ENCODE measurements at regions not wholly inside any gene's neighbourhood (a gene's known extent, or its start where the extent isn't known, plus 50 kb on each side); places are given as distances from the start of the nearest gene placed in this dataset.
"Not testable (repeated sequence)": the region's sequence is repeated elsewhere in the genome, so short reads cannot be mapped to it uniquely, and the experiment has no call there.

GRCh38 chr6:170192101-170192500 is 98.8 kb downstream of the DLL1 start:
- H3K4me3 ChIP-seq (ENCODE audit: low read length); H3K36me3 ChIP-seq (ENCODE audit: control insufficient read depth, insufficient read depth, low read length); H3K9me3 ChIP-seq (ENCODE audit: control insufficient read depth, insufficient read depth, low read length); H3K4me1 ChIP-seq (ENCODE audit: control insufficient read depth, insufficient read depth, low read length); H3K27me3 ChIP-seq (ENCODE audit: control insufficient read depth, insufficient read depth, low read length); H3K27ac ChIP-seq (ENCODE audit: low read length); DNase-seq (ENCODE audit: low read depth, low spot score): not testable (repeated sequence)
- no CpG with 5 or more reads among the region's 8 CpGs for WGBS (ENCODE audit: insufficient coverage, insufficient read length)

GRCh38 chr6:170190046-170190445 is 100.8 kb downstream of the DLL1 start:
- H3K9me3 ChIP-seq (ENCODE audit: control insufficient read depth, insufficient read depth, low read length), result no peaks in the 10 kb centered on the region
- H3K4me1 ChIP-seq (ENCODE audit: control insufficient read depth, insufficient read depth, low read length), result no peaks in the 10 kb centered on the region
- no peak overlapping the region for H3K4me3 ChIP-seq (ENCODE audit: low read length)
- no CpG with 5 or more reads among the region's 5 CpGs for WGBS (ENCODE audit: insufficient coverage, insufficient read length)
- H3K36me3 ChIP-seq (ENCODE audit: control insufficient read depth, insufficient read depth, low read length), result no peaks in the 10 kb centered on the region; the same call in 1 of the 2 replicates
- no peaks in the 10 kb centered on the region for H3K27me3 ChIP-seq (ENCODE audit: control insufficient read depth, insufficient read depth, low read length)
- no peak for DNase-seq (ENCODE audit: low read depth, low spot score)
- no peak overlapping the region for H3K27ac ChIP-seq (ENCODE audit: low read length)

DNA sequence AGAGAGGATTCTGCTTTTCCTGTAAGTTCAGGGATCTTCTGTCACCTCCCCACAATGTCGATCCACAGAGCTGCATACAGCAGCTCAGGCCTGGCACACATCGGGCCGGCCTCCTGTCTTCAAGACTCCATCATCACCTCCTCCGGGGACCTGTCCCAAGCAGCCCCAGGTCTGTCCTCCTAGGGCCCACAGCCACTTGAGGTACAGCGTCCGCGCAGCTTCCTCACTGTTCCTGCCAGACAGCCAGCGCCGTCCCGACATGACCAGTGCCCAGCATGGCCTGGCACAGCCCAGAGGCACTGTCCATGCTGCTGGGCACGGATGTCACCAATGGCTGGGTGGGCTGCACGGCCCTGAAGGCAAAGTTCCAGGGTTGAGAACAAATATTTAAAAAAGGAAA is 101.6 kb downstream of the DLL1 start:
- H3K36me3 ChIP-seq (ENCODE audit: control insufficient read depth, insufficient read depth, low read length), result no peaks in the 10 kb centered on the region; the same call in 1 of the 2 replicates
- H3K9me3 ChIP-seq (ENCODE audit: control insufficient read depth, insufficient read depth, low read length), result no peaks in the 10 kb centered on the region
- WGBS (ENCODE audit: insufficient coverage, insufficient read length), result no CpG with 5 or more reads among the region's 12 CpGs
- no peak overlapping the region for H3K27ac ChIP-seq (ENCODE audit: low read length)
- H3K4me1 ChIP-seq (ENCODE audit: control insufficient read depth, insufficient read depth, low read length), result no peaks in the 10 kb centered on the region
- no peaks in the 10 kb centered on the region for H3K27me3 ChIP-seq (ENCODE audit: control insufficient read depth, insufficient read depth, low read length)
- DNase-seq (ENCODE audit: low read depth, low spot score), result no peak
- no peak overlapping the region for H3K4me3 ChIP-seq (ENCODE audit: low read length)

GRCh38 chr6:170188571-170189001 is 102.3 kb downstream of the DLL1 start:
- no peak for DNase-seq (ENCODE audit: low read depth, low spot score)
- Histone ChIP-seq H3K9me3 (ENCODE audit: control insufficient read depth, insufficient read depth, low read length) (no peaks in the 10 kb centered on the region), H3K27me3 (ENCODE audit: control insufficient read depth, insufficient read depth, low read length) (no peaks in the 10 kb centered on the region), H3K4me3 (ENCODE audit: low read length) (no peak overlapping the region), H3K27ac (ENCODE audit: low read length) (no peak overlapping the region), H3K4me1 (ENCODE audit: control insufficient read depth, insufficient read depth, low read length) (no peaks in the 10 kb centered on the region), H3K36me3 (ENCODE audit: control insufficient read depth, insufficient read depth, low read length) (no peaks in the 10 kb centered on the region; the same call in 1 of the 2 replicates)
- WGBS (ENCODE audit: insufficient coverage, insufficient read length), result no CpG with 5 or more reads among the region's 6 CpGs

DNA sequence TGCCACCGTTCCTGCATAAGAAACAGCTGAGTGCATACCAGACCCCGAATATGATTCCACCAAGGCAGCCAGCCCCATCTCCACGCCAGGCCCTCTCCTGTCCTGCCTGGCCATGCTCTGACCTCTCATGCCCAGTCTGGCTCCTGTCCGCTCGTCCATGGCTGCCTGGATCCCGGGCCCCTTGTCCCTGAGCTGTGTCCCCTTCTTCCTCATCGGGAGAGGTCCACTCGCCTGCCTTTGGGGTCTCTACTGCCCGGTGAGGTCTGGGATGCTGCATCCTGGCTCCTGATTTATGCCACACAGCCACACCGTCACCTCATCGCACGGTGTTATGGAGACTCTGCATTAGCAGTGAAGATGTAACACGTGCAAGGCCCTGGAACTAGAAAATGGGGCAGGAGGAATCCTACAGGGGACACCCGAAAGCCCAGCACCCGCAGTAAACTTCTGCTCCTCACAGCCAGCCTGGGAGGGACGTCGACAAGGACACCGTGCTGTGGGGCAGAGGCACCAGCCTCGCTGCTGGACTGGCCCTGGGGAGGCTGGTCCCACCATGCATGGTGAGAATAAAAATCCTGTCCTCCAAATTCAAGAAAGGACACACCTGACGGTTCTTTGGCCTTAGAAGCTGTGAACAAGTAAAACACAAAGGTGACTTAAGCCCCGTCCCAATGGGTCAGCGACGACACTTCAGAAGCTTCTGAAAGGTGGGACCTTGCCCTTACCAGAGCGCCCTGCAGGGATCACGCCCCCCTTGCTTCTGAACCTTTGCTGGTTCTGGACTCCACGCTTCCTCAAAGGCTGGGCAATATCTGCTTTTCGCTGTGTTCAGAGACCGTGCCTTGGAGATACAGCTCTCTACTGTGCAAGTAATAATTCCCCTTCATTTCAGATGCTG is 103.0 kb downstream of the DLL1 start:
- Histone ChIP-seq H3K4me3 (ENCODE audit: low read length) (no peak overlapping the region), H3K4me1 (ENCODE audit: control insufficient read depth, insufficient read depth, low read length) (no peaks in the 10 kb centered on the region), H3K36me3 (ENCODE audit: control insufficient read depth, insufficient read depth, low read length) (no peaks in the 10 kb centered on the region; the same call in 1 of the 2 replicates), H3K27me3 (ENCODE audit: control insufficient read depth, insufficient read depth, low read length) (no peaks in the 10 kb centered on the region), H3K9me3 (ENCODE audit: control insufficient read depth, insufficient read depth, low read length) (no peaks in the 10 kb centered on the region), H3K27ac (ENCODE audit: low read length) (no peak overlapping the region)
- no peak for DNase-seq (ENCODE audit: low read depth, low spot score)
- no CpG with 5 or more reads among the region's 28 CpGs for WGBS (ENCODE audit: insufficient coverage, insufficient read length)

- Histone ChIP-seq H3K4me1 (ENCODE audit: control insufficient read depth, insufficient read depth, low read length) (no peaks in the 10 kb centered on the region), H3K9me3 (ENCODE audit: control insufficient read depth, insufficient read depth, low read length) (no peaks in the 10 kb centered on the region), H3K27me3 (ENCODE audit: control insufficient read depth, insufficient read depth, low read length) (no peaks in the 10 kb centered on the region), H3K27ac (ENCODE audit: low read length) (no peak overlapping the region), H3K36me3 (ENCODE audit: control insufficient read depth, insufficient read depth, low read length) (no peaks in the 10 kb centered on the region; the same call in 1 of the 2 replicates), H3K4me3 (ENCODE audit: low read length) (no peak overlapping the region)
- DNase-seq (ENCODE audit: low read depth, low spot score), result no peak
- WGBS (ENCODE audit: insufficient coverage, insufficient read length), result no CpG with 5 or more reads among the region's 18 CpGs
Measured at GRCh38 chr6:170186941-170187668, 103.8 kb downstream of the DLL1 start.

DNA sequence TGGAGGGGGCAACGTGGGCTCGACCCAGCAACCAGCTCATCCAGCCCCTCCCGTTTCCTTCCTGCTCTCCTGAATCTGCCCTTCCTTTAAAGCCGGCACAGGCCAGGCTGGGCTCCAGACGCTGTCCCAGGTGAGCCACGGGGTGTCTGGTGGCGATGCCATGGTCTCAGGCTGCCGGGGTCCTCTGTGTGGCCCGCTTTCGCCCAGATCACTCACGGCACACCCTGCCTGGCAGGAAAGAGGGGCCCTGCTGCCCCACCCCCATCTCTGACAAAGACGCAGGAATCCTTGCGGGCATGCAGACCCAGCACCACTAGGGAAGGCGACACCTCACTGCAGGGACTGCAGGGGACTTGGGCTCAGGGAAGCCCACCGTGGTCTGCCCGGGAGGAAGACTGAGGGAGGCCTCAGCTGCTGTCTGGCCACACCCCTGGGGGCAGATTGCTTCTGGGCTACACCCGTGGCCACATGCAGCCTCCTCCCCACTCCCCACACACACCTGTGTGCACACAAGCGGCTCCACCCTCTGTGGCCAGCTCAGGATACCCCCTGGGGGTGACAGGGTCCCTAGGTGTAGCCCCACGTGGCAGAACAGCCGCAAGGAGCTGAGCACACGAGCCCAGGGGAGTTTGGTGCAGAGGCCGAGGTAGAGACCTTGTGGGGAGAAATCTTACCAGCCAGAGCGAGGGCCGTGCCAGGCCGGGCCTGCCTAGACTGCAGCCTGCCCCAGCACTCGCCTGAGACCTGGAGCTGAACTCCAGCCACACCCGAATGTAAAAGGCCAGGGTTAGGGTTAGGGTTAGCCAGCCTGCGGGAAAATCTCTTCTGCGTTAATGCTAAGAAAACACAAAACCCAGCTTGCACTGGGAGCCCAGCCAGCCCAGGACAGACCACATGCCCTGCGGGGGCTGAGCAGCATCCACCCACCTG is 104.6 kb downstream of the DLL1 start:
- Histone ChIP-seq H3K27me3 (ENCODE audit: control insufficient read depth, insufficient read depth, low read length) (no peaks in the 10 kb centered on the region), H3K36me3 (ENCODE audit: control insufficient read depth, insufficient read depth, low read length) (no peaks in the 10 kb centered on the region; the same call in 1 of the 2 replicates), H3K4me3 (ENCODE audit: low read length) (no peak overlapping the region), H3K4me1 (ENCODE audit: control insufficient read depth, insufficient read depth, low read length) (no peaks in the 10 kb centered on the region), H3K9me3 (ENCODE audit: control insufficient read depth, insufficient read depth, low read length) (no peaks in the 10 kb centered on the region), H3K27ac (ENCODE audit: low read length) (no peak overlapping the region)
- WGBS (ENCODE audit: insufficient coverage, insufficient read length), result no CpG with 5 or more reads among the region's 30 CpGs
- DNase-seq (ENCODE audit: low read depth, low spot score), result no peak

DNA sequence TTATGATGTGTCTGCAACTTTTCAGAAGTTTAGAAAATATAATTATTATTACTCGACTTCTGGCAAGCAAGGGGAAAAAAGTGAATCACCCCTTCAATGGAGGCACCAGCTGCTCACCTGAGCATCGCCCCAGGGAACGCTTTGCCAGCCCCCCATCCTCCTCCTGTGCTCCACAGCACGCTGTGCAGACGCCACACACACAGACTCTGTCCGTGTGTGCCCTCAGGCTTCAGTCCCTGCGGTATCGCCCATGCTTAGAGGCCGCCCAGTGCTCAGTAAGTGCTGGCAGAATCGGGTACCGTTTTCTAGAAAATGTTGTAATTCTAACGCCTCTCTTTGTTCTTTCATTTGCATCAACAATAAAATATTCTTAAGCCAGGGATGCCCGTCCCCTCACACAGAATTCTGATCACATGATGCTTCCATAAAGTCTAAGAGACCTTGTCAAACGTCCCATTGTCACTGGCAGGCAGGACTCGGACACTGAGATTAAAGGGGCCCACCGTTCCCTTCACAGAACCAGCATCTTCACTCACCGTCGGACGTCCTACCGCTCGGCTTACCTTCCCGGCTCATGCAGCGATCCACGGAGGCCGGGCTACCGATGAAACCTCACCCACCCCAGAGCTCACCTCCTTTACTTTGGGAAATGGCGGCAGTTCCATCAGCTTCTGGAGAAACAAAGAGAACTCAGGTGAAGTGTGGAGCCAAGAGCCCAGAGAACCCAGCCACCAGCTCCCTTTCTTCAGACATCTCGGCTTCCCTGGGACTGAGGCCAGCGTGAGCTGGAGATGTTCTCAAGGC is 105.5 kb downstream of the DLL1 start:
- no peak for DNase-seq (ENCODE audit: low read depth, low spot score)
- H3K4me3 ChIP-seq (ENCODE audit: low read length), result no peak overlapping the region
- WGBS (ENCODE audit: insufficient coverage, insufficient read length), result no CpG with 5 or more reads among the region's 29 CpGs
- no peaks in the 10 kb centered on the region for H3K27me3 ChIP-seq (ENCODE audit: control insufficient read depth, insufficient read depth, low read length)
- no peaks in the 10 kb centered on the region for H3K4me1 ChIP-seq (ENCODE audit: control insufficient read depth, insufficient read depth, low read length)
- no peak overlapping the region for H3K27ac ChIP-seq (ENCODE audit: low read length)
- H3K36me3 ChIP-seq (ENCODE audit: control insufficient read depth, insufficient read depth, low read length), result no peaks in the 10 kb centered on the region; the same call in 1 of the 2 replicates
- H3K9me3 ChIP-seq (ENCODE audit: control insufficient read depth, insufficient read depth, low read length), result no peaks in the 10 kb centered on the region

DNA sequence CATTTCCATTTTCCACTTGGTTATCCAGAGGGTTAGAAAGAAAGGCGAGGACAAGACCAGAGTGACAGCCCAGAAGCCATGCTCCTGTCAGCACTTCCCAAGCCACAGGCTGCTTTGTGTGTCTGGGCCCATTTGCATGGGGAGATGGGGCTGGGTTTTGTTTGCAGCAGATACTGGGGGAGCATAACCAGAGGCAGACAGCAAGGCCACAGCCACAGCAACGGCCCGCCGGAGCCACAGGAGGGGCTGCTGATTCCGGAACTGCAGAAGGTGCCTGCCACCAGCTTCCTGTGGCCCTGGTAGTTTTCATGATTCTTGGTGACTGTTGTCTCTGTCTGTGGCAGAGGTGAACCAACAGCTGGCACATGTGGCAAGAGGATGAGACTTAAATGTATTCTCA is 106.6 kb downstream of the DLL1 start:
- no peak for DNase-seq (ENCODE audit: low read depth, low spot score)
- no peaks in the 10 kb centered on the region; the same call in 1 of the 2 replicates for H3K36me3 ChIP-seq (ENCODE audit: control insufficient read depth, insufficient read depth, low read length)
- H3K27me3 ChIP-seq (ENCODE audit: control insufficient read depth, insufficient read depth, low read length), result no peaks in the 10 kb centered on the region
- no peak overlapping the region for H3K27ac ChIP-seq (ENCODE audit: low read length)
- H3K4me1 ChIP-seq (ENCODE audit: control insufficient read depth, insufficient read depth, low read length), result no peaks in the 10 kb centered on the region
- no peaks in the 10 kb centered on the region for H3K9me3 ChIP-seq (ENCODE audit: control insufficient read depth, insufficient read depth, low read length)
- H3K4me3 ChIP-seq (ENCODE audit: low read length), result no peak overlapping the region
- WGBS (ENCODE audit: insufficient coverage, insufficient read length), result no CpG with 5 or more reads among the region's 5 CpGs
